ENCODE measurements at regions not wholly inside any gene's neighbourhood (a gene's known extent, or its start where the extent isn't known, plus 50 kb on each side); places are given as distances from the start of the nearest gene placed in this dataset.

DNA sequence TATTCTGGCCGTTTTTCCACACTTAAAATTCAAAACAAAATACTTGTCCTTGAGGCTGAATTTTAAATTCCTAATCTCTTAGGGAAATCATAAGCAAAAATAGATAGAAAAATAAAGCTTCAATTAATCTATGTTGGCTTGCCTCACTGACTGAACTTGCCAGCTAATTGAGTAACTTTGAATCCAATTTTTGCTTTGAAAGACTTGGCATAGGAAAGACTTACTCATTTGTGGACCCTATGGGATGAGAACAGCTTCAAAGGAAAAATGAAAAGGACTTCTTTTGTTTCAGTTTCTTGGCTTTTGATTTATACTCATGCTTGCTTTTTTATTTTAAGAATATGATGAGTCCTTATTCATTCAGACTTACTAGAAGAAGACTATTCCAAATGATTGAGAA lies 370.7 kb upstream of the RARB start:
- no peaks in the 10 kb centered on the region for H3K4me1 ChIP-seq (ENCODE audit: insufficient read depth, low read length)
- no peak overlapping the region for H2AFZ ChIP-seq (ENCODE audit: low read depth, low read length)
- no peak overlapping the region for H3K4me3 ChIP-seq (ENCODE audit: low read length)
- no peaks in the 10 kb centered on the region for H3K9me3 ChIP-seq (ENCODE audit: low read length)
- no peaks in the 10 kb centered on the region for H3K27me3 ChIP-seq (ENCODE audit: insufficient read depth, low read length)
- H3K36me3 ChIP-seq (ENCODE audit: insufficient read depth, low read length): no peaks in the 10 kb centered on the region

DNA sequence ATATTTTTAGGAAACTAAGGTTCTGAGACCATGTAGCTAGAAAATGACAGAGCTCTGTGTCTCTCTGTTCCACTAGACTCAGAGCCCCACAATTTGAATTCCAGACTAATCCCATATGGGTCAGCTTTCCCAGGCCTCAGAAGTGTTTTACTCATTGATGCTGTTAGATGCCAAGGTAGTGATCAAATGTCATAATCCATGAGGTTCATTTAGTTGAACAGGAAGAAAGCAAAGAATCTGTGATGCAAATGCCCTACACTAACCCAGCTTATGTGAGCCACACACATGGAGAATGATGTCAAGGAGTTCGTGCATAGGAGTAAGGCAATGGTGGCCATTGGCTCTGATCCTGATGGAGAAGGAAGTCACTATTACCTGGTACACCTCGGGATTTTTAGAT lies 363.4 kb upstream of the RARB start:
- Histone ChIP-seq H3K4me3 (ENCODE audit: low read length) (no peak overlapping the region), H3K27me3 (ENCODE audit: insufficient read depth, low read length) (no peaks in the 10 kb centered on the region), H2AFZ (ENCODE audit: low read depth, low read length) (no peak overlapping the region), H3K36me3 (ENCODE audit: insufficient read depth, low read length) (no peaks in the 10 kb centered on the region), H3K9me3 (ENCODE audit: low read length) (no peaks in the 10 kb centered on the region), H3K4me1 (ENCODE audit: insufficient read depth, low read length) (no peaks in the 10 kb centered on the region)

DNA sequence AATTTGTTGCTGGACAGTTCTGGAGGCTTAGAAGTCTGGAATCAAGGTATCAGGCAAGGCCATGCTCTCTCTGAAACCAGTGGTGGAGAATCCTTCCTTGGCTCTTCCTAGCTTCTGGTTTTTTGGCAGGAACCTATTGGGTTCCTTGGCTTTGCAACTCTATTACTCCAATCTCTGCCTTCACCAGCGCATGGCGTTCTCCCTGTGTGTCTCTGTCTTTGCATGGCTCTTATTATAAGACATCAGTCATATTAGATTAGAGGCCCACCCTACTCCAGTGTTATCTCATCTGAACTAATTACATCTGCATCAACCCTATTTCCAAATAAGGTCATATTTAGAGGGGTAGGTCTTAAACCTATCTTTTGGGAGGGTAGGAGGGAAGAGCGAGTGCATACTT lies 358.1 kb upstream of the RARB start:
- Histone ChIP-seq H3K4me3 (ENCODE audit: low read length) (no peak overlapping the region), H3K27me3 (ENCODE audit: insufficient read depth, low read length) (no peaks in the 10 kb centered on the region), H3K4me1 (ENCODE audit: insufficient read depth, low read length) (no peaks in the 10 kb centered on the region), H3K9me3 (ENCODE audit: low read length) (no peaks in the 10 kb centered on the region), H2AFZ (ENCODE audit: low read depth, low read length) (no peak overlapping the region), H3K36me3 (ENCODE audit: insufficient read depth, low read length) (no peaks in the 10 kb centered on the region)

DNA sequence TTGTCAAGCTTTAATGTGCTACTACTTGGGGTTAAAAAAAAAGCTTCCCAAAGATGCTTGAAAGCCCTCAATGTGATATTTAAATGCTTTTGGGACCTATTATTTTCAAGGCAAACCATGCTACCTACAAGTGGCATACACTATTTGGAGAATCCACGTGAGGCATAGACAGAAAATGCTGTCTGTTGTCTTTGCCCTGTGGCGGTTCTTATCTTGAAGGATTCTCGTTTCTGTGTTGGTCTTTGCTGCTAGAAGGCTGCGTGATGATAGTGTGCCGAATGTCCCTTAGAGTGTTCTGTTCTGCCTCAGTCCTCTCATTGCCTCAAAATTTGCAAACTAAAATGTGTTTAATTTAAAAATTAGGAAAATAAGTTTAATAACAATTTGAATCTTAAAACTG lies 356.2 kb upstream of the RARB start:
- Histone ChIP-seq H3K4me1 (ENCODE audit: insufficient read depth, low read length) (no peaks in the 10 kb centered on the region), H3K9me3 (ENCODE audit: low read length) (no peaks in the 10 kb centered on the region), H3K27me3 (ENCODE audit: insufficient read depth, low read length) (no peaks in the 10 kb centered on the region), H3K4me3 (ENCODE audit: low read length) (no peak overlapping the region), H2AFZ (ENCODE audit: low read depth, low read length) (no peak overlapping the region), H3K36me3 (ENCODE audit: insufficient read depth, low read length) (no peaks in the 10 kb centered on the region)

DNA sequence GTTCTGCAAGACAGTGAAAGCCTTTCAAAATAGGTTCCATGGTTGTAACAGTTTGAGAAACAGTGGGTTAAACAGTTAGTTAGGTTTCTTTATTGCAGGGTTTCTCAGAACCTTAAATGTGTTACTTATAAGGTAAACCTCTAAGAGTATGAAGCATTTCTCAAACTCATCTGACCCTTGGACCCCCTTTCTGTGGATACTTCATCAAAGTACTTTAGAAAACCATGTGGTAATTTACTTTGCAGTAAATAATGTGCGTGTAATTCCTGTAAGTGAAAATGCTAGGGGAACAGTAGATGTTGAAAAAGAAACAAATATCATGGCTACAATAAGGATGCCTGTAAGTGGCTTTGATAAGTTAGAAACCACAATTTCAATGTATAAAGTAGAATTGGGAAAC lies 354.6 kb upstream of the RARB start:
- H3K27me3 ChIP-seq (ENCODE audit: insufficient read depth, low read length): no peaks in the 10 kb centered on the region
- H2AFZ ChIP-seq (ENCODE audit: low read depth, low read length): no peak overlapping the region
- no peak overlapping the region for H3K4me3 ChIP-seq (ENCODE audit: low read length)
- H3K9me3 ChIP-seq (ENCODE audit: low read length): no peaks in the 10 kb centered on the region
- no peaks in the 10 kb centered on the region for H3K36me3 ChIP-seq (ENCODE audit: insufficient read depth, low read length)
- H3K4me1 ChIP-seq (ENCODE audit: insufficient read depth, low read length): no peaks in the 10 kb centered on the region

DNA sequence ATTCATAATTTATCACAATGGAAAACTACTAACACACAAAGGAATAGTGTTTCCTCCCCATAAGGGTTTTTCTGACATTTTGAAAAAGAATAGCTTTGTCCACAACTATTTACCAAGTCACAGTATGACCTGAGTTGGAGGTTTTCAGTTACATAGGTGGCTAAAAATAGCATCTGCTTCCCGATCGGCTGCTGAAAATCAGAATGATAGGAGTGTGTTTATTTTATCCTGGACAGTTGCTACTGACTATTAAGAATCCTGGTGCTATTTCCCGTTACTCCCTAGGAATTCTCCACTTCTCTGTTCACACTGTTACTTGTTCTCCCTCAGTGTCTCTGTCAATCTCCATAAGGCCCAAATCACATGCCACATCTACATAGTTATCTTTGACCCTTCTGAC lies 353.9 kb upstream of the RARB start:
- Histone ChIP-seq H3K9me3 (ENCODE audit: low read length) (no peaks in the 10 kb centered on the region), H3K4me1 (ENCODE audit: insufficient read depth, low read length) (no peaks in the 10 kb centered on the region), H3K4me3 (ENCODE audit: low read length) (no peak overlapping the region), H3K27me3 (ENCODE audit: insufficient read depth, low read length) (no peaks in the 10 kb centered on the region), H2AFZ (ENCODE audit: low read depth, low read length) (no peak overlapping the region), H3K36me3 (ENCODE audit: insufficient read depth, low read length) (no peaks in the 10 kb centered on the region)

DNA sequence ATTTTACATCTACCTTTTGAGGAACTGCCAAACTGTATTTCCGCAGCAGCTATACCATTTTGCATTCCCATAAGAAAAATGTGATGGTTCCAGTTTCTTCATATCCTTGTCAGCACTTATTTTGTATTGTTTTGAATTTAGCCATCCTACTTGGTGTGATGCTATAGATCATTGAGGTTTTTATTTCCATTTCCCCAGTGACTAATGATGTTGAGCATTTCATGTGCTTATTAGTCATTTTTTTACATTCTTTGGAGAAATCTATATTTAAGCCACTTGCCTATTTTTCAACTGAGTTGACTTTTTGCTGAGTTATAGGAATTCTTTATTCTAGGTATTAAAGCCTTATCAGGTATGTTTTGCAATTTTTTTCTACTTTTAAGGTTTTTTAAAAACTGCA lies 347.6 kb upstream of the RARB start:
- no peak overlapping the region for H3K4me3 ChIP-seq (ENCODE audit: low read length)
- H3K9me3 ChIP-seq (ENCODE audit: low read length): no peaks in the 10 kb centered on the region
- H3K27me3 ChIP-seq (ENCODE audit: insufficient read depth, low read length): no peaks in the 10 kb centered on the region
- H3K36me3 ChIP-seq (ENCODE audit: insufficient read depth, low read length): no peaks in the 10 kb centered on the region
- H3K4me1 ChIP-seq (ENCODE audit: insufficient read depth, low read length): no peaks in the 10 kb centered on the region
- no peak overlapping the region for H2AFZ ChIP-seq (ENCODE audit: low read depth, low read length)

DNA sequence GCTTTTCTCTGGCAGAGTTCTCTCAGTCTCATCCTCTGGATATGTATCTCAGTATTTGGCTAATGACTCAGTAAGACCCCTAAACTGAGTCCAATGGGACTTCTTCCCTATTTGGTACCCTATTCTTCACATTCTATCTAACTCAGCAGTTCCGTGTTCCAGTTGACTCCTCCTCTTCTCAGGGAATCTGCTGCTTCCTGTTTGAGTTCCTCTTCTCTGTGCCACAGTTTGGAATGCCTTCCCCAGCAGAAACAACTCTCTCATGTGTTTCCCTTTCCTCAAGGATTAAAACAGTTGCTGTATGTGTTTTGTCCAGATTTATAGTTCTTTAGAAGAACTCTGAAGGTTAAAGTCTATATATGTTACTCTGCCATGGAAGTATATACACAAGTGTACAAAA lies 344.0 kb upstream of the RARB start:
- H3K4me1 ChIP-seq (ENCODE audit: insufficient read depth, low read length): peaks cover 3% of the 10 kb centered on the region
- no peak overlapping the region for H2AFZ ChIP-seq (ENCODE audit: low read depth, low read length)
- H3K9me3 ChIP-seq (ENCODE audit: low read length): no peaks in the 10 kb centered on the region
- H3K27me3 ChIP-seq (ENCODE audit: insufficient read depth, low read length): no peaks in the 10 kb centered on the region
- no peak overlapping the region for H3K4me3 ChIP-seq (ENCODE audit: low read length)
- H3K36me3 ChIP-seq (ENCODE audit: insufficient read depth, low read length): no peaks in the 10 kb centered on the region

DNA sequence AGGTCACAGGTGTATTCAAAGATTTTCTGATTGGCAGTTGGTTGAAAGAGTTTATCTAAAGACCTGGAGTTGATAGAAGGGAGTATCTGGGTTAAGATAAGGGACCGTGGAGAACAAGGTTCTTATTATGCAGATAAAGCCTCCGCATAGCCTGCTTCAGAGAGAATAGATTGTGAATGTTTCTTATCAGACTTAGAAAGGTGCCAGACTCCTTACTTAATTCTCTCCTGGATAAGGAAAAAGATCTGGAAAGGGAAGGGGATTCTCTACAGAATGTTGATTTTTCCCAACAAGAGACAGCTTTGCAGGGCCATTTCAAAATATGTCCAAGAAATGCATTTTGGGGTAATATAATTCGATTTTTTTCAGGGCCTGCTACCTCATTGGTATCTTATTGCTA lies 341.3 kb upstream of the RARB start:
- Histone ChIP-seq H3K4me3 (ENCODE audit: low read length) (no peak overlapping the region), H3K27me3 (ENCODE audit: insufficient read depth, low read length) (no peaks in the 10 kb centered on the region), H2AFZ (ENCODE audit: low read depth, low read length) (no peak overlapping the region), H3K36me3 (ENCODE audit: insufficient read depth, low read length) (no peaks in the 10 kb centered on the region), H3K9me3 (ENCODE audit: low read length) (no peaks in the 10 kb centered on the region), H3K4me1 (ENCODE audit: insufficient read depth, low read length) (peaks cover 3% of the 10 kb centered on the region)

DNA sequence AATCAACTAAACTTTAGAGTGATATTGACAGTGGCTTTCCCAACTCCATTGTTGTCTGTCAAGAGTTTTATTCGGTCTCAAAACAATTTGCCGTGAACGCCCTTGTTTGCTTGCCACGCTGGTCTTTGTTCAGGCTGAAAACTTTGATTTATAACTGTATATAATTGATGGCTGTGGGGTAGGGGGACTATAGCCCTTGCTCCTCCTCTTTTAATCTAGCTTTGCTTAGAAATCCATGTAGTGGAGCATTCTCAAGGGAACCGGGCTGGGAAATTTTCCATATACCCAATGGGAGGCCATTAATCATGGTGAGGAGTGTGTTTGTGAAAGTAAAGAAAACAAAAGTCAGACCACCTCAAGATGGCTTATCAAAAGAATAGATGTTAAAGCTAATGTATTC lies 339.8 kb upstream of the RARB start:
- Histone ChIP-seq H2AFZ (ENCODE audit: low read depth, low read length) (no peak overlapping the region), H3K27me3 (ENCODE audit: insufficient read depth, low read length) (no peaks in the 10 kb centered on the region), H3K4me1 (ENCODE audit: insufficient read depth, low read length) (peaks cover 3% of the 10 kb centered on the region), H3K4me3 (ENCODE audit: low read length) (no peak overlapping the region), H3K36me3 (ENCODE audit: insufficient read depth, low read length) (no peaks in the 10 kb centered on the region), H3K9me3 (ENCODE audit: low read length) (no peaks in the 10 kb centered on the region)

DNA sequence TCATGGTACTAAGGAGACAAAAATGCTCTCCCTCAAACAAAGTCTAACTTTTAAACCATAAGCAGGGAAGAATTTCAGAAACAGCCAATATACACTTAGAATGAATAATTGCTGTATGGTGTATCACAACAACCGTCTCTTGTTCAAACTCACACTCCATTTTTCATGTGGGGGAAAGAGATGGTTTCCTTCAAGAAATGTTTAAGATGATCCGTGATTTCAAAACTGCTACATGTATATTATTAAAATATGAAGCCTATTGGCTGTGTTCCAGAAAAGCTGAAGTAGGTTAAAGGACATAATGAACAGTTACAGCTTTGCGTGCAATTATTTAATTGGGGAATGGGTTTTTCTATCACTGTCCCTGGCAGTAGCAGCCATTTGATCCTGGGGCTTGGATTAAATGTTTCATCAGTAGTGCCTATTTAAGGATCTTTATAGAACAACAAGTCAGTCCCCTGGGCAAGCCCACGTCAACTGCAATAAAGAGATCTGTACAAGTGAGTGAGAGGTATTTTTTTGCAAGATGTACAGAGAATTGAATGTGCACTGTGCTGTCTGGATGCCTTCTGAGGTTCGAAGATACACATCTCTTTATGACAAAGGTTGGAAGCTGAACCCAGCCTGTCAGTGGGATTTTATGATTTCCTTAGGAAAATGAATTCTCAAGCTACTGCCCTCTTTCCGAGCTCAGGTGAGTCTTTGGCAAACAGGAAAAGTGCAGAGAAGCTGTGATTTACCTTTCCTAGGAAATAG lies 337.2 kb upstream of the RARB start:
- peaks cover 3% of the 10 kb centered on the region for H3K4me1 ChIP-seq (ENCODE audit: insufficient read depth, low read length)
- H2AFZ ChIP-seq (ENCODE audit: low read depth, low read length): peak overlapping the region; percentile 51
- no peaks in the 10 kb centered on the region for H3K27me3 ChIP-seq (ENCODE audit: insufficient read depth, low read length)

DNA sequence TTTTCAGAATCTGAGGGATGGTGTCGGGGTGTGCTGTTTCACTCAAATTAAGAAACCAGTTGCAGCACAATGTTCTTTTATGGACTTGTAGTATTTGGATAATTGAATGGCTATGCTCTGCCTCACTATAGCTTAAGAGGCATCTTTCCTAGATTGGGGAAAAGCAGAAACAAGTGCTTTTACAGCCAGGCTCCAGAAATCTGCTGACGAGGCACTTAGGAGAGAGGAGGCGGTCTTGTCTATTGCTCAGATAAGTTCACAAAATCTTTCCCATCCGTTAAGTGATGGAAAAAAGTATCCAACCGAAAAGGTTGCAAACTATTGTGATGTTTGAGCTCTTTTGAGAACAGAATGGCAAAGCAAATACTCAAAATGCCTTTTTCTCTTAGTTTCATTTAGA lies 336.1 kb upstream of the RARB start:
- H3K9me3 ChIP-seq (ENCODE audit: low read length): no peaks in the 10 kb centered on the region
- H3K27me3 ChIP-seq (ENCODE audit: insufficient read depth, low read length): no peaks in the 10 kb centered on the region
- H3K4me1 ChIP-seq (ENCODE audit: insufficient read depth, low read length): peaks cover 3% of the 10 kb centered on the region
- no peak overlapping the region for H3K4me3 ChIP-seq (ENCODE audit: low read length)
- no peaks in the 10 kb centered on the region for H3K36me3 ChIP-seq (ENCODE audit: insufficient read depth, low read length)
- H2AFZ ChIP-seq (ENCODE audit: low read depth, low read length): no peak overlapping the region

More for the DNA sequence above, 337.2 kb upstream of the RARB start:
- Histone ChIP-seq H3K4me3 (ENCODE audit: low read length) (no peak overlapping the region), H3K36me3 (ENCODE audit: insufficient read depth, low read length) (no peaks in the 10 kb centered on the region), H3K9me3 (ENCODE audit: low read length) (no peaks in the 10 kb centered on the region)

DNA sequence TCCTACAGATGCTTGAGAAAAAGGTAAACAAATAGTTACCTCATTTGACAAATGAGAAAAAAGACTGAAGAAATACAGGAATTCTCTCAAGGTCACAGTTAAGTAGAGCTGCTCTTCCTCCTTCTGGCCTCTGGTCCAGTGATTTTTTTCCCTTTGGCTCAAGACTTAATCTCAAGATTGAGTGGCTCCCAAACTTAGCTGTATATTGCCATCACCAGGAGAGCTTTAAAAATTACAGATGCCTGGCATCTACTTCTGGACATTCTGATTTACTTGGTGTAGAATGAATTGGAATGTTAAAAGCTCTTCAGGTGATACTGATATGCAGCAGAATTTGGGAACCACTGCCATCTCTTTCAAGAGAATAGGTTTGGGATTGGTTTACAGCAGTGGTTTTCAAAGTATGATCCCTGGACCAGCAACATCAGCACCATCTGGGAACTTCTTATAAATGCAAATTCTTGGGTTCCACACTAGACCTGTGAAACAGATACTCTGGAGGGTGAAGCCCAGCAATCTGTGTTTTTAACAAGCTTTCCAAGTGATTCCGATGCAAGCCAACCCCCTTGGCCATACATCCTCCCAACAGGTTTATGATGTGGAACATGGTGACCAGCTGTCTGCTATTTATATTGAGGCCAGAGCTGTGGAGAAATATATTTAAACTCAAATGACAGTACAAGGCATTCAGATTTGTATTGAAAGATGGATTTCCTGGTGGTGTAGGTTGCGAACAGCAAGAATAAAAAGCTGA lies 333.0 kb upstream of the RARB start:
- no peak overlapping the region for H3K4me3 ChIP-seq (ENCODE audit: low read length)
- H3K9me3 ChIP-seq (ENCODE audit: low read length): no peaks in the 10 kb centered on the region
- no peaks in the 10 kb centered on the region for H3K4me1 ChIP-seq (ENCODE audit: insufficient read depth, low read length)
- H2AFZ ChIP-seq (ENCODE audit: low read depth, low read length): no peak overlapping the region
- H3K27me3 ChIP-seq (ENCODE audit: insufficient read depth, low read length): no peaks in the 10 kb centered on the region
- H3K36me3 ChIP-seq (ENCODE audit: insufficient read depth, low read length): no peaks in the 10 kb centered on the region
